H1 (cell line): ENCODE measurements at regions not wholly inside any gene's neighbourhood (a gene's known extent, or its start where the extent isn't known, plus 50 kb on each side); places are given as distances from the start of the nearest gene placed in this dataset.

Source experiments
- CREB1 ChIP-seq: IDR thresholded peaks from 2 replicates; pipeline ENCODE4 v1.6.1; 2012; ENCODE audit warnings: inconsistent platforms
- EP300 ChIP-seq, 2 experiments: IDR thresholded peaks; 1 replicate in 1 of 2; 2 replicates in 1 of 2; pipeline ENCODE4 v1.6.1; 2011 to 2012; ENCODE audit warnings: low read depth in 2 of 2, low read length in 2 of 2, mild to moderate bottlenecking in 2 of 2, borderline replicate concordance in 1 of 2, inconsistent platforms in 1 of 2, moderate library complexity in 1 of 2
- EZH2 ChIP-seq: fragments of 200-600 bp; sonication (generic); IDR thresholded peaks from 2 replicates; pipeline ENCODE4 v1.7.1; 2012; ENCODE audit warnings: low read depth, mild to moderate bottlenecking, moderate library complexity, low read length, inconsistent platforms; ENCODE audit not compliant: severe bottlenecking
- JUN ChIP-seq: IDR thresholded peaks from 2 replicates; pipeline ENCODE4 v1.6.1; 2011; ENCODE audit warnings: low read depth, mild to moderate bottlenecking, improper control_type of control experiment, low read length
- KDM4A ChIP-seq: IDR thresholded peaks from one replicate; pipeline ENCODE4 v1.7.1; 2012; ENCODE audit warnings: low read depth, mild to moderate bottlenecking, moderate library complexity, low read length, inconsistent platforms; ENCODE audit not compliant: severe bottlenecking
- NANOG ChIP-seq: IDR thresholded peaks from 2 replicates; pipeline ENCODE4 v1.6.1; 2011; ENCODE audit warnings: low read length, low read depth, mild to moderate bottlenecking, inconsistent platforms; ENCODE audit not compliant: insufficient read depth, poor library complexity, severe bottlenecking
- POLR2A ChIP-seq, 2 experiments: IDR thresholded peaks; 1 replicate in 1 of 2; 2 replicates in 1 of 2; pipeline ENCODE4 v1.6.1; 2011; ENCODE audit warnings: low read depth in 2 of 2, low read length in 2 of 2, mild to moderate bottlenecking in 2 of 2; ENCODE audit errors: control extremely low read depth in 1 of 2
- RFX5 ChIP-seq: IDR thresholded peaks from 2 replicates; pipeline ENCODE4 v1.6.1; 2011; ENCODE audit warnings: low read depth, low read length, improper control_type of control experiment, borderline replicate concordance
- SIN3A ChIP-seq, 2 experiments: IDR thresholded peaks in 1 of 2; conservative IDR thresholded peaks in 1 of 2; 2 replicates each; pipeline ENCODE4 v1.6.1; 2011 to 2012; ENCODE audit warnings: low read length in 2 of 2, improper control_type of control experiment in 1 of 2, low read depth in 1 of 2, mild to moderate bottlenecking in 1 of 2
- TCF12 ChIP-seq: IDR thresholded peaks from 2 replicates; pipeline ENCODE4 v1.6.1; 2011; ENCODE audit warnings: low read depth, mild to moderate bottlenecking, low read length
- TF ChIP-seq, protein P1 (sequence below), 3 experiments: IDR thresholded peaks; 1 replicate in 2 of 3; 2 replicates in 1 of 3; pipeline versions ENCODE4 v1.5.1 to v1.6.1; 2011; ENCODE audit warnings: low read length in 3 of 3, mild to moderate bottlenecking in 3 of 3, inconsistent platforms in 2 of 3, low read depth in 1 of 3, moderate library complexity in 1 of 3; ENCODE audit not compliant: insufficient read depth in 1 of 3; ENCODE audit errors: control extremely low read depth in 1 of 3
- TF ChIP-seq, protein P2 (sequence below): fragments of 300-600 bp; sonication (generic); IDR thresholded peaks from 2 replicates; pipeline ENCODE4 v1.7.1; 2012; ENCODE audit warnings: low read length, moderate library complexity, mild to moderate bottlenecking, inconsistent platforms; ENCODE audit not compliant: insufficient replicate concordance
- TF ChIP-seq, protein P3 (sequence below): IDR thresholded peaks from 2 replicates; pipeline ENCODE4 v1.6.1; 2011; ENCODE audit warnings: low read length, improper control_type of control experiment

DNA sequence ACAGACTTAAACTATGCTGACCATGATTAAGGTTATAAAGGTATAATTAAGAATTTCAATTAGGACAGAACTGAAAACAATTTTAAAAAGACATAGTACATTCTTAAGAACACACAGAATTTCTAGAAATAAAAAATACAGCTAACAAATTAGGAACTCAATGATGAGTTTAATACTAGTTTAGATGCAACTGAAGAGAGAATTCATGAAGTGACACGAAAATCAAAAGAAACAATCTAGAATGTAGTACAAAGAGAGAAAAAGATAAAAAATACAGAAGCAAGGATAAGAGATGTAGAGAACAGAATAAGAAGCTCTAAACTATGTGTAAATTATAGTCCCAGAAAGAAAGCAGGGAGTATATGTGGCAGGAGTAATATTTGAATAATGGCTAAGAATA lies 187.8 kb upstream of the KRR1 start:
- TF ChIP-seq, protein P1, sequence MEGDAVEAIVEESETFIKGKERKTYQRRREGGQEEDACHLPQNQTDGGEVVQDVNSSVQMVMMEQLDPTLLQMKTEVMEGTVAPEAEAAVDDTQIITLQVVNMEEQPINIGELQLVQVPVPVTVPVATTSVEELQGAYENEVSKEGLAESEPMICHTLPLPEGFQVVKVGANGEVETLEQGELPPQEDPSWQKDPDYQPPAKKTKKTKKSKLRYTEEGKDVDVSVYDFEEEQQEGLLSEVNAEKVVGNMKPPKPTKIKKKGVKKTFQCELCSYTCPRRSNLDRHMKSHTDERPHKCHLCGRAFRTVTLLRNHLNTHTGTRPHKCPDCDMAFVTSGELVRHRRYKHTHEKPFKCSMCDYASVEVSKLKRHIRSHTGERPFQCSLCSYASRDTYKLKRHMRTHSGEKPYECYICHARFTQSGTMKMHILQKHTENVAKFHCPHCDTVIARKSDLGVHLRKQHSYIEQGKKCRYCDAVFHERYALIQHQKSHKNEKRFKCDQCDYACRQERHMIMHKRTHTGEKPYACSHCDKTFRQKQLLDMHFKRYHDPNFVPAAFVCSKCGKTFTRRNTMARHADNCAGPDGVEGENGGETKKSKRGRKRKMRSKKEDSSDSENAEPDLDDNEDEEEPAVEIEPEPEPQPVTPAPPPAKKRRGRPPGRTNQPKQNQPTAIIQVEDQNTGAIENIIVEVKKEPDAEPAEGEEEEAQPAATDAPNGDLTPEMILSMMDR (IDR thresholded peaks at IDR 0.05; ENCODE audit: control extremely low read depth in 1 of 3, insufficient read depth in 1 of 3, low read depth in 1 of 3, low read length in 3 of 3), result no peak
- TF ChIP-seq, protein P2, sequence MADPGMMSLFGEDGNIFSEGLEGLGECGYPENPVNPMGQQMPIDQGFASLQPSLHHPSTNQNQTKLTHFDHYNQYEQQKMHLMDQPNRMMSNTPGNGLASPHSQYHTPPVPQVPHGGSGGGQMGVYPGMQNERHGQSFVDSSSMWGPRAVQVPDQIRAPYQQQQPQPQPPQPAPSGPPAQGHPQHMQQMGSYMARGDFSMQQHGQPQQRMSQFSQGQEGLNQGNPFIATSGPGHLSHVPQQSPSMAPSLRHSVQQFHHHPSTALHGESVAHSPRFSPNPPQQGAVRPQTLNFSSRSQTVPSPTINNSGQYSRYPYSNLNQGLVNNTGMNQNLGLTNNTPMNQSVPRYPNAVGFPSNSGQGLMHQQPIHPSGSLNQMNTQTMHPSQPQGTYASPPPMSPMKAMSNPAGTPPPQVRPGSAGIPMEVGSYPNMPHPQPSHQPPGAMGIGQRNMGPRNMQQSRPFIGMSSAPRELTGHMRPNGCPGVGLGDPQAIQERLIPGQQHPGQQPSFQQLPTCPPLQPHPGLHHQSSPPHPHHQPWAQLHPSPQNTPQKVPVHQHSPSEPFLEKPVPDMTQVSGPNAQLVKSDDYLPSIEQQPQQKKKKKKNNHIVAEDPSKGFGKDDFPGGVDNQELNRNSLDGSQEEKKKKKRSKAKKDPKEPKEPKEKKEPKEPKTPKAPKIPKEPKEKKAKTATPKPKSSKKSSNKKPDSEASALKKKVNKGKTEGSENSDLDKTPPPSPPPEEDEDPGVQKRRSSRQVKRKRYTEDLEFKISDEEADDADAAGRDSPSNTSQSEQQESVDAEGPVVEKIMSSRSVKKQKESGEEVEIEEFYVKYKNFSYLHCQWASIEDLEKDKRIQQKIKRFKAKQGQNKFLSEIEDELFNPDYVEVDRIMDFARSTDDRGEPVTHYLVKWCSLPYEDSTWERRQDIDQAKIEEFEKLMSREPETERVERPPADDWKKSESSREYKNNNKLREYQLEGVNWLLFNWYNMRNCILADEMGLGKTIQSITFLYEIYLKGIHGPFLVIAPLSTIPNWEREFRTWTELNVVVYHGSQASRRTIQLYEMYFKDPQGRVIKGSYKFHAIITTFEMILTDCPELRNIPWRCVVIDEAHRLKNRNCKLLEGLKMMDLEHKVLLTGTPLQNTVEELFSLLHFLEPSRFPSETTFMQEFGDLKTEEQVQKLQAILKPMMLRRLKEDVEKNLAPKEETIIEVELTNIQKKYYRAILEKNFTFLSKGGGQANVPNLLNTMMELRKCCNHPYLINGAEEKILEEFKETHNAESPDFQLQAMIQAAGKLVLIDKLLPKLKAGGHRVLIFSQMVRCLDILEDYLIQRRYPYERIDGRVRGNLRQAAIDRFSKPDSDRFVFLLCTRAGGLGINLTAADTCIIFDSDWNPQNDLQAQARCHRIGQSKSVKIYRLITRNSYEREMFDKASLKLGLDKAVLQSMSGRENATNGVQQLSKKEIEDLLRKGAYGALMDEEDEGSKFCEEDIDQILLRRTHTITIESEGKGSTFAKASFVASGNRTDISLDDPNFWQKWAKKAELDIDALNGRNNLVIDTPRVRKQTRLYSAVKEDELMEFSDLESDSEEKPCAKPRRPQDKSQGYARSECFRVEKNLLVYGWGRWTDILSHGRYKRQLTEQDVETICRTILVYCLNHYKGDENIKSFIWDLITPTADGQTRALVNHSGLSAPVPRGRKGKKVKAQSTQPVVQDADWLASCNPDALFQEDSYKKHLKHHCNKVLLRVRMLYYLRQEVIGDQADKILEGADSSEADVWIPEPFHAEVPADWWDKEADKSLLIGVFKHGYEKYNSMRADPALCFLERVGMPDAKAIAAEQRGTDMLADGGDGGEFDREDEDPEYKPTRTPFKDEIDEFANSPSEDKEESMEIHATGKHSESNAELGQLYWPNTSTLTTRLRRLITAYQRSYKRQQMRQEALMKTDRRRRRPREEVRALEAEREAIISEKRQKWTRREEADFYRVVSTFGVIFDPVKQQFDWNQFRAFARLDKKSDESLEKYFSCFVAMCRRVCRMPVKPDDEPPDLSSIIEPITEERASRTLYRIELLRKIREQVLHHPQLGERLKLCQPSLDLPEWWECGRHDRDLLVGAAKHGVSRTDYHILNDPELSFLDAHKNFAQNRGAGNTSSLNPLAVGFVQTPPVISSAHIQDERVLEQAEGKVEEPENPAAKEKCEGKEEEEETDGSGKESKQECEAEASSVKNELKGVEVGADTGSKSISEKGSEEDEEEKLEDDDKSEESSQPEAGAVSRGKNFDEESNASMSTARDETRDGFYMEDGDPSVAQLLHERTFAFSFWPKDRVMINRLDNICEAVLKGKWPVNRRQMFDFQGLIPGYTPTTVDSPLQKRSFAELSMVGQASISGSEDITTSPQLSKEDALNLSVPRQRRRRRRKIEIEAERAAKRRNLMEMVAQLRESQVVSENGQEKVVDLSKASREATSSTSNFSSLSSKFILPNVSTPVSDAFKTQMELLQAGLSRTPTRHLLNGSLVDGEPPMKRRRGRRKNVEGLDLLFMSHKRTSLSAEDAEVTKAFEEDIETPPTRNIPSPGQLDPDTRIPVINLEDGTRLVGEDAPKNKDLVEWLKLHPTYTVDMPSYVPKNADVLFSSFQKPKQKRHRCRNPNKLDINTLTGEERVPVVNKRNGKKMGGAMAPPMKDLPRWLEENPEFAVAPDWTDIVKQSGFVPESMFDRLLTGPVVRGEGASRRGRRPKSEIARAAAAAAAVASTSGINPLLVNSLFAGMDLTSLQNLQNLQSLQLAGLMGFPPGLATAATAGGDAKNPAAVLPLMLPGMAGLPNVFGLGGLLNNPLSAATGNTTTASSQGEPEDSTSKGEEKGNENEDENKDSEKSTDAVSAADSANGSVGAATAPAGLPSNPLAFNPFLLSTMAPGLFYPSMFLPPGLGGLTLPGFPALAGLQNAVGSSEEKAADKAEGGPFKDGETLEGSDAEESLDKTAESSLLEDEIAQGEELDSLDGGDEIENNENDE, result no peak
- TF ChIP-seq EZH2, result no peak
- no peak for TF ChIP-seq KDM4A
- no peak for TF ChIP-seq JUN
- TF ChIP-seq EP300 (IDR thresholded peaks at IDR 0.05; ENCODE audit: borderline replicate concordance in 1 of 2, low read depth in 2 of 2, low read length in 2 of 2), result no peak
- no peak for TF ChIP-seq POLR2A (IDR thresholded peaks at IDR 0.05; ENCODE audit: control extremely low read depth in 1 of 2, low read depth in 2 of 2, low read length in 2 of 2)
- no peak for TF ChIP-seq SIN3A (conservative IDR thresholded peaks at IDR 0.05 in 1 of 2, IDR thresholded peaks at IDR 0.05 in 1 of 2; ENCODE audit: low read depth in 1 of 2, low read length in 2 of 2)
- TF ChIP-seq NANOG, result no peak
- TF ChIP-seq, protein P3, sequence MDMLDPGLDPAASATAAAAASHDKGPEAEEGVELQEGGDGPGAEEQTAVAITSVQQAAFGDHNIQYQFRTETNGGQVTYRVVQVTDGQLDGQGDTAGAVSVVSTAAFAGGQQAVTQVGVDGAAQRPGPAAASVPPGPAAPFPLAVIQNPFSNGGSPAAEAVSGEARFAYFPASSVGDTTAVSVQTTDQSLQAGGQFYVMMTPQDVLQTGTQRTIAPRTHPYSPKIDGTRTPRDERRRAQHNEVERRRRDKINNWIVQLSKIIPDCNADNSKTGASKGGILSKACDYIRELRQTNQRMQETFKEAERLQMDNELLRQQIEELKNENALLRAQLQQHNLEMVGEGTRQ, result no peak
- no peak for TF ChIP-seq RFX5
- TF ChIP-seq TCF12, result no peak
- TF ChIP-seq CREB1, result no peak
